ENCODE measurements at regions not wholly inside any gene's neighbourhood (a gene's known extent, or its start where the extent isn't known, plus 50 kb on each side); places are given as distances from the start of the nearest gene placed in this dataset.
A peak's percentile ranks its signal among the peaks of the same experiment; 100 is the strongest.

GRCh38 chr5:93164690-93165089 lies 416.3 kb downstream of the NR2F1-AS1 start:
- TF ChIP-seq, protein P1, sequence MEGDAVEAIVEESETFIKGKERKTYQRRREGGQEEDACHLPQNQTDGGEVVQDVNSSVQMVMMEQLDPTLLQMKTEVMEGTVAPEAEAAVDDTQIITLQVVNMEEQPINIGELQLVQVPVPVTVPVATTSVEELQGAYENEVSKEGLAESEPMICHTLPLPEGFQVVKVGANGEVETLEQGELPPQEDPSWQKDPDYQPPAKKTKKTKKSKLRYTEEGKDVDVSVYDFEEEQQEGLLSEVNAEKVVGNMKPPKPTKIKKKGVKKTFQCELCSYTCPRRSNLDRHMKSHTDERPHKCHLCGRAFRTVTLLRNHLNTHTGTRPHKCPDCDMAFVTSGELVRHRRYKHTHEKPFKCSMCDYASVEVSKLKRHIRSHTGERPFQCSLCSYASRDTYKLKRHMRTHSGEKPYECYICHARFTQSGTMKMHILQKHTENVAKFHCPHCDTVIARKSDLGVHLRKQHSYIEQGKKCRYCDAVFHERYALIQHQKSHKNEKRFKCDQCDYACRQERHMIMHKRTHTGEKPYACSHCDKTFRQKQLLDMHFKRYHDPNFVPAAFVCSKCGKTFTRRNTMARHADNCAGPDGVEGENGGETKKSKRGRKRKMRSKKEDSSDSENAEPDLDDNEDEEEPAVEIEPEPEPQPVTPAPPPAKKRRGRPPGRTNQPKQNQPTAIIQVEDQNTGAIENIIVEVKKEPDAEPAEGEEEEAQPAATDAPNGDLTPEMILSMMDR (IDR thresholded peaks at IDR 0.05; ENCODE audit: unreplicated experiment): no peak
- H3K4me3 Mint-ChIP-seq (ENCODE audit: low read depth, unreplicated experiment): no peak overlapping the region
- BruUV-seq (replicated peaks): no TSS peak
- CTCF ChIA-PET: no interaction called here
- H3K27ac Mint-ChIP-seq (ENCODE audit: unreplicated experiment): no peak overlapping the region
- intact Hi-C loops (cut with micrococcal nuclease; ENCODE audit: unreplicated experiment): loop anchor here (10.0 kb wide), 1 partner anchor 190 kb away; no protein-coding TSS in a partner anchor
- peaks cover 5% of the 10 kb centered on the region for H3K36me3 Mint-ChIP-seq (ENCODE audit: insufficient read depth, unreplicated experiment)
- no peaks in the 10 kb centered on the region for H3K27me3 Mint-ChIP-seq (ENCODE audit: unreplicated experiment)
- peaks cover 24% of the 10 kb centered on the region for H3K4me1 Mint-ChIP-seq (ENCODE audit: low read depth, unreplicated experiment)
- DNase-seq: peak; percentile 24
- peaks cover 5% of the 10 kb centered on the region for H3K9me3 Mint-ChIP-seq (ENCODE audit: low read depth, unreplicated experiment)

DNA sequence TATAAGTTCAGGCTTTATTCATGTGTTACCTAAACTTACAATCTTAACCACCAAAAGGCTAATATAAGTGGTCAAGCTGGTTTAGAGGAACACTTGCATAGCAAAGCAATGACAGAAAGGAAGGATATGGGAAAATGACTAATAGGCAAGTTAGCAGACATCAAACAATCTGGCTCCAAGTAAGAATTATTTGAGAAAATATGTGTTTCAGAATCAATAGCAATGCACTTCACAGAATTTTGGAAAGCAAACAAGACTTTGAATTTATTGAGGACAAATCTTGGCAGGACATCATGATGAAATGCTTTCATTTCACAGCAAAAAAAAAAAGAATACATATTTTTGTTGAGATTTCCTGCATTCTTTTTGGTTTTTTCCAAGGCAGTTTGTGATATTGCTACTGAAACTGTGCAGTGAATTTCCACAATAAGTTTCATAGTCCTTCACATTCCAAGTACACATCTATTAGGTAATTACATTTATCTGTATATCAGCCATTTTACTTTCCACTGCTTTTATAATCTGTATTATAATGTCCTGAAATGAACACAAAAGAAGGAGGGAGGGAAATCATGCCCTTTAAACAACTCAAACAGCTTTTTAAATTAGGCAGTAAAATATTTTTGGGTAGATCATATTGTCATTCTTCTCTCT lies 417.9 kb downstream of the NR2F1-AS1 start:
- CTCF ChIA-PET: interaction anchor here (0.7 to 1.2 kb wide), 3 partner anchors 12 to 1061 kb away, joined by 3 to 4 read pairs (median 3); no protein-coding TSS in a partner anchor
- no TSS peak for BruUV-seq (replicated peaks)
- Mint-ChIP-seq H3K27ac (ENCODE audit: unreplicated experiment) (peak overlapping the region; percentile 71), H3K4me3 (ENCODE audit: low read depth, unreplicated experiment) (no peak overlapping the region), H3K36me3 (ENCODE audit: insufficient read depth, unreplicated experiment) (peaks cover 5% of the 10 kb centered on the region), H3K4me1 (ENCODE audit: low read depth, unreplicated experiment) (peaks cover 33% of the 10 kb centered on the region), H3K27me3 (ENCODE audit: unreplicated experiment) (no peaks in the 10 kb centered on the region), H3K9me3 (ENCODE audit: low read depth, unreplicated experiment) (peaks cover 2% of the 10 kb centered on the region)
- intact Hi-C loops (cut with micrococcal nuclease; ENCODE audit: unreplicated experiment): loop anchor here (1.0 to 10.0 kb wide), 5 partner anchors 30 to 246 kb away; no protein-coding TSS in a partner anchor
- TF ChIP-seq, protein P1 (IDR thresholded peaks at IDR 0.05; ENCODE audit: unreplicated experiment): no peak
- peak; percentile 12 for DNase-seq

GRCh38 chr5:93161661-93162654 lies 419.1 kb downstream of the NR2F1-AS1 start:
- peak; percentile 9 for DNase-seq
- TF ChIP-seq, protein P1 (IDR thresholded peaks at IDR 0.05; ENCODE audit: unreplicated experiment): no peak
- Mint-ChIP-seq H3K36me3 (ENCODE audit: insufficient read depth, unreplicated experiment) (peaks cover 5% of the 10 kb centered on the region), H3K4me1 (ENCODE audit: low read depth, unreplicated experiment) (peaks cover 33% of the 10 kb centered on the region), H3K27ac (ENCODE audit: unreplicated experiment) (peak overlapping the region; percentile 71), H3K9me3 (ENCODE audit: low read depth, unreplicated experiment) (peaks cover 2% of the 10 kb centered on the region), H3K27me3 (ENCODE audit: unreplicated experiment) (no peaks in the 10 kb centered on the region), H3K4me3 (ENCODE audit: low read depth, unreplicated experiment) (no peak overlapping the region)
- intact Hi-C loops (cut with micrococcal nuclease; ENCODE audit: unreplicated experiment): loop anchor here (2.0 to 10.0 kb wide), 3 partner anchors 31 to 245 kb away; no protein-coding TSS in a partner anchor
- CTCF ChIA-PET: interaction anchor here (0.6 to 1.2 kb wide), 2 partner anchors 11 to 1248 kb away, joined by 3 to 6 read pairs; no protein-coding TSS in a partner anchor
- BruUV-seq (replicated peaks): no TSS peak

GRCh38 chr5:93158841-93159240 lies 422.2 kb downstream of the NR2F1-AS1 start:
- Mint-ChIP-seq H3K4me3 (ENCODE audit: low read depth, unreplicated experiment) (no peak overlapping the region), H3K4me1 (ENCODE audit: low read depth, unreplicated experiment) (peaks cover 47% of the 10 kb centered on the region), H3K9me3 (ENCODE audit: low read depth, unreplicated experiment) (peaks cover 2% of the 10 kb centered on the region), H3K36me3 (ENCODE audit: insufficient read depth, unreplicated experiment) (peaks cover 5% of the 10 kb centered on the region), H3K27me3 (ENCODE audit: unreplicated experiment) (no peaks in the 10 kb centered on the region), H3K27ac (ENCODE audit: unreplicated experiment) (no peak overlapping the region)
- no peak for DNase-seq
- no TSS peak for BruUV-seq (replicated peaks)
- TF ChIP-seq, protein P1 (IDR thresholded peaks at IDR 0.05; ENCODE audit: unreplicated experiment): no peak
- intact Hi-C loops (cut with micrococcal nuclease; ENCODE audit: unreplicated experiment): no loop called here
- CTCF ChIA-PET: no interaction called here
